ENCODE measurements at regions not wholly inside any gene's neighbourhood (a gene's known extent, or its start where the extent isn't known, plus 50 kb on each side); places are given as distances from the start of the nearest gene placed in this dataset.
"Not testable (repeated sequence)": the region's sequence is repeated elsewhere in the genome, so short reads cannot be mapped to it uniquely, and the experiment has no call there.

- no peak for DNase-seq
Observed at GRCh38 chr6:98352348-98352747, 482.0 kb upstream of the POU3F2 start.

- DNase-seq = no peak
Observed at GRCh38 chr6:98358173-98358572, 476.2 kb upstream of the POU3F2 start.

- DNase-seq = no peak
Observed at GRCh38 chr6:98366371-98366770, 468.0 kb upstream of the POU3F2 start.

- no peak for DNase-seq
Observed at GRCh38 chr6:98380589-98380988, 453.8 kb upstream of the POU3F2 start.

GRCh38 chr6:98382246-98382645 is 452.1 kb upstream of the POU3F2 start:
- no peak for DNase-seq

GRCh38 chr6:98384334-98384733 is 450.0 kb upstream of the POU3F2 start:
- DNase-seq = no peak

- DNase-seq = no peak
Observed at GRCh38 chr6:98384801-98385200, 449.6 kb upstream of the POU3F2 start.

- DNase-seq = no peak
Observed at GRCh38 chr6:98395610-98396166, 438.7 kb upstream of the POU3F2 start.

GRCh38 chr6:98416027-98416426 is 418.3 kb upstream of the POU3F2 start:
- no peak for DNase-seq

- DNase-seq = not testable (repeated sequence)
Observed at GRCh38 chr6:98416497-98417158, 417.7 kb upstream of the POU3F2 start.

GRCh38 chr6:98433325-98434056 is 400.9 kb upstream of the POU3F2 start:
- DNase-seq = no peak

GRCh38 chr6:98443633-98444032 is 390.7 kb upstream of the POU3F2 start:
- DNase-seq = no peak

- DNase-seq = no peak
Observed at GRCh38 chr6:98452685-98453084, 381.7 kb upstream of the POU3F2 start.

GRCh38 chr6:98454809-98455322 is 379.5 kb upstream of the POU3F2 start:
- DNase-seq = no peak

GRCh38 chr6:98458708-98459107 is 375.7 kb upstream of the POU3F2 start:
- DNase-seq = no peak

- no peak for DNase-seq
Observed at GRCh38 chr6:98463038-98464000, 371.1 kb upstream of the POU3F2 start.

GRCh38 chr6:98467091-98467490 is 367.3 kb upstream of the POU3F2 start:
- no peak for DNase-seq

GRCh38 chr6:98467902-98468301 is 366.5 kb upstream of the POU3F2 start:
- DNase-seq = no peak

- no peak for DNase-seq
Observed at GRCh38 chr6:98469141-98469540, 365.2 kb upstream of the POU3F2 start.

GRCh38 chr6:98470821-98471220 is 363.6 kb upstream of the POU3F2 start:
- no peak for DNase-seq

GRCh38 chr6:98471444-98471843 is 362.9 kb upstream of the POU3F2 start:
- DNase-seq = no peak

GRCh38 chr6:98477231-98477630 is 357.1 kb upstream of the POU3F2 start:
- no peak for DNase-seq

- DNase-seq = no peak
Observed at GRCh38 chr6:98484696-98485095, 349.7 kb upstream of the POU3F2 start.

Data from AML-193 (cell line).